22Rv1 (cell line): ENCODE measurements at regions not wholly inside any gene's neighbourhood (a gene's known extent, or its start where the extent isn't known, plus 50 kb on each side); places are given as distances from the start of the nearest gene placed in this dataset.

ENCODE experiments used
- ZFX ChIP-seq: fragments of 450-650 bp; IDR thresholded peaks from 2 replicates; pipeline ENCODE4 v1.6.1; 2017; ENCODE audit warnings: antibody characterized with exemption, borderline replicate concordance
- TF ChIP-seq, protein P1 (sequence below): fragments of 450-650 bp; IDR thresholded peaks from 2 replicates; pipeline ENCODE4 v1.5.1; 2017; ENCODE audit warnings: mild to moderate bottlenecking

DNA sequence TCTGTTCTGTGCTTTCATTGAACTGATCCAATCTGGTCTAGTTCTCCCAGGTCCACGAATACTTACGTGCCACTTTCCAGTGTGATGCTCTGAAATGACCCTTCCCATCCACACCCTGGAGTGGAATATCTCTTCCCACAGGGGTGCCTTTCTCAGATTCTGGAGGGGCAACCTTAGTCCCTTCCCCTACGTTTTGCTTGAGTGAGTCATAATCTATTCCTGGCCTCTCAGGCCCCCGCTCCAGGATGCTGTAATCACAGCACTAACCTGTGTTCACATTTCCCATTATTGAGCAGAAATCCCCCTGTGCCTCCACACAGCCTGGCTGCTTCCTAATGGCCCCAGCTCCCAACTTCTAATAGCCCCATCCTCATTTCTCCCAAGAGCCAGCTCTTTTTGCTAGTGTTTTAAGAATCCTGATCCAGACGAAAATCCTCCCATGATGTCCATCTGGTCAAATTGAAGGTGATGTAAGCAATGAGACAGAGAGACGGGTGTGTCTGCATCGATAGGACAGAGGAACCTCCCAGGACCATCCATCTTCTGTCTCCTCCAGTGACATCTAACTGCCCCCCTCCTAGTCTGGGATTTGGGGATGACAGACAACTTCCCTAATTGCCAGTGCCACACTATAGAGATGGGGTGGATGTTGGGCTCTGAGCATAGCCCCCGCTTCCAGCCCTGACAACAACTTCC is 164.0 kb upstream of the MAF start:
- TF ChIP-seq, protein P1, sequence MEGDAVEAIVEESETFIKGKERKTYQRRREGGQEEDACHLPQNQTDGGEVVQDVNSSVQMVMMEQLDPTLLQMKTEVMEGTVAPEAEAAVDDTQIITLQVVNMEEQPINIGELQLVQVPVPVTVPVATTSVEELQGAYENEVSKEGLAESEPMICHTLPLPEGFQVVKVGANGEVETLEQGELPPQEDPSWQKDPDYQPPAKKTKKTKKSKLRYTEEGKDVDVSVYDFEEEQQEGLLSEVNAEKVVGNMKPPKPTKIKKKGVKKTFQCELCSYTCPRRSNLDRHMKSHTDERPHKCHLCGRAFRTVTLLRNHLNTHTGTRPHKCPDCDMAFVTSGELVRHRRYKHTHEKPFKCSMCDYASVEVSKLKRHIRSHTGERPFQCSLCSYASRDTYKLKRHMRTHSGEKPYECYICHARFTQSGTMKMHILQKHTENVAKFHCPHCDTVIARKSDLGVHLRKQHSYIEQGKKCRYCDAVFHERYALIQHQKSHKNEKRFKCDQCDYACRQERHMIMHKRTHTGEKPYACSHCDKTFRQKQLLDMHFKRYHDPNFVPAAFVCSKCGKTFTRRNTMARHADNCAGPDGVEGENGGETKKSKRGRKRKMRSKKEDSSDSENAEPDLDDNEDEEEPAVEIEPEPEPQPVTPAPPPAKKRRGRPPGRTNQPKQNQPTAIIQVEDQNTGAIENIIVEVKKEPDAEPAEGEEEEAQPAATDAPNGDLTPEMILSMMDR = no peak
- TF ChIP-seq ZFX = no peak
